ENCODE measurements at regions not wholly inside any gene's neighbourhood (a gene's known extent, or its start where the extent isn't known, plus 50 kb on each side); places are given as distances from the start of the nearest gene placed in this dataset.

DNA sequence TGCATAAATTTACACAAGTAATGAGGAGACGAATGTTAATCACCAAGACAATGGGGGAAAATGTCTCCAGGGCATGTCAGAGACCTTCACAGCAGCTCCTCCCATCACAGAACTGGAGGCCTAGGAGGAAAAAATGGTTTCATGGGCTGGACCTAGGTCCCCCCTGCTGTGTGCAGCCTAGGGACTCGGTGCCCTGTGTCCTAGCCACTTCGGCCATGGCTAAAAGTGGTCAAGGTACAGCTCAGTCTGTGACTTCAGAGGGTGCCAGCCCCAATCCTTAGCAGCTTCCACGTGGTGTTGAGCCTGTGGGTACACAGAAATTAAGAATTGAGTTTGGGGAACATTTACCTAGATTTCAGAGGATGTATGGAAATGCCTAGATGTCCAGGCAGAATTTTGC, 152.2 kb upstream of the KCNJ3 start:
- H3K9me3 ChIP-seq (ENCODE audit: control insufficient read depth, insufficient read depth, low read length), result peaks cover 24% of the 10 kb centered on the region; the same call in 1 of the 2 replicates
- H3K4me1 ChIP-seq (ENCODE audit: control insufficient read depth, low read length), result no peaks in the 10 kb centered on the region
- H3K27me3 ChIP-seq (ENCODE audit: control insufficient read depth, low read length), result no peaks in the 10 kb centered on the region
- H4K20me1 ChIP-seq (ENCODE audit: control insufficient read depth, insufficient read depth, low read depth, low read length), result no peaks in the 10 kb centered on the region
- H3K9me2 ChIP-seq (replicated peaks; ENCODE audit: control insufficient read depth, low read length), result no peaks in the 10 kb centered on the region
- H3F3A ChIP-seq (ENCODE audit: control insufficient read depth, insufficient read depth), result no peaks in the 10 kb centered on the region
- no peaks in the 10 kb centered on the region for H3K36me3 ChIP-seq (ENCODE audit: control insufficient read depth, low read length)
- H3K27ac ChIP-seq (ENCODE audit: low read depth, low read length), result no peak overlapping the region
- H3K79me2 ChIP-seq (ENCODE audit: control insufficient read depth, low read length), result no peaks in the 10 kb centered on the region
- no peak overlapping the region for H3K4me3 ChIP-seq (ENCODE audit: low read length)
- no peak for TF ChIP-seq EZH2phosphoT487 (IDR thresholded peaks at IDR 0.05; ENCODE audit: borderline replicate concordance, low read length)
- TF ChIP-seq, protein P1, sequence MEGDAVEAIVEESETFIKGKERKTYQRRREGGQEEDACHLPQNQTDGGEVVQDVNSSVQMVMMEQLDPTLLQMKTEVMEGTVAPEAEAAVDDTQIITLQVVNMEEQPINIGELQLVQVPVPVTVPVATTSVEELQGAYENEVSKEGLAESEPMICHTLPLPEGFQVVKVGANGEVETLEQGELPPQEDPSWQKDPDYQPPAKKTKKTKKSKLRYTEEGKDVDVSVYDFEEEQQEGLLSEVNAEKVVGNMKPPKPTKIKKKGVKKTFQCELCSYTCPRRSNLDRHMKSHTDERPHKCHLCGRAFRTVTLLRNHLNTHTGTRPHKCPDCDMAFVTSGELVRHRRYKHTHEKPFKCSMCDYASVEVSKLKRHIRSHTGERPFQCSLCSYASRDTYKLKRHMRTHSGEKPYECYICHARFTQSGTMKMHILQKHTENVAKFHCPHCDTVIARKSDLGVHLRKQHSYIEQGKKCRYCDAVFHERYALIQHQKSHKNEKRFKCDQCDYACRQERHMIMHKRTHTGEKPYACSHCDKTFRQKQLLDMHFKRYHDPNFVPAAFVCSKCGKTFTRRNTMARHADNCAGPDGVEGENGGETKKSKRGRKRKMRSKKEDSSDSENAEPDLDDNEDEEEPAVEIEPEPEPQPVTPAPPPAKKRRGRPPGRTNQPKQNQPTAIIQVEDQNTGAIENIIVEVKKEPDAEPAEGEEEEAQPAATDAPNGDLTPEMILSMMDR (IDR thresholded peaks at IDR 0.05; ENCODE audit: low read depth, low read length, poor library complexity, severe bottlenecking), result no peak
- H3K4me2 ChIP-seq (ENCODE audit: low read length), result no peak overlapping the region

DNA sequence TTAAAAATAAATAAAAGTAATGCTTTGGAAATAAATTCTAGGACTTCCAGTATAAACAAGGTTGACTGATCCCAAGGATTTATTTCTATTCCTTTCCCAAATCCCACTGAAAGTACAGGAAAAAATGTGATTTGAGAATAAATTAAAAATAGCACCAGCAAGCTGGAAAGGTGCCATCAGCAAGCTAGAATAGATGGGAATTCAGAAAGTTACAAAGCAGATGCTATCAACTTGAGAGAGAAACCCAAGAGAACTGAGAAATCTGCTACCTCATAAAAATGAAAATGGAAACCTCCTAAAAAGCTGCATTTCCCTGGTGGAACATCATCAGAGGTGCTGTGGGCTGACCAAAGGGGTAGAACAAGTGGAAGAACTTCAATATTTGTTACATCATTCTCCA, 148.6 kb upstream of the KCNJ3 start:
- Histone ChIP-seq H4K20me1 (ENCODE audit: control insufficient read depth, insufficient read depth, low read depth, low read length) (no peaks in the 10 kb centered on the region), H3K4me3 (ENCODE audit: low read length) (no peak overlapping the region), H3K27me3 (ENCODE audit: control insufficient read depth, low read length) (no peaks in the 10 kb centered on the region), H3K79me2 (ENCODE audit: control insufficient read depth, low read length) (no peaks in the 10 kb centered on the region), H3K9me2 (replicated peaks; ENCODE audit: control insufficient read depth, low read length) (no peaks in the 10 kb centered on the region), H3K4me2 (ENCODE audit: low read length) (no peak overlapping the region), H3K27ac (ENCODE audit: low read depth, low read length) (no peak overlapping the region), H3K9me3 (ENCODE audit: control insufficient read depth, insufficient read depth, low read length) (peaks cover 24% of the 10 kb centered on the region; the same call in 1 of the 2 replicates), H3F3A (ENCODE audit: control insufficient read depth, insufficient read depth) (no peaks in the 10 kb centered on the region), H3K4me1 (ENCODE audit: control insufficient read depth, low read length) (no peaks in the 10 kb centered on the region), H3K36me3 (ENCODE audit: control insufficient read depth, low read length) (no peaks in the 10 kb centered on the region)
- TF ChIP-seq, protein P1 (IDR thresholded peaks at IDR 0.05; ENCODE audit: low read depth, low read length, poor library complexity, severe bottlenecking), result no peak
- TF ChIP-seq EZH2phosphoT487 (IDR thresholded peaks at IDR 0.05; ENCODE audit: borderline replicate concordance, low read length), result no peak

DNA sequence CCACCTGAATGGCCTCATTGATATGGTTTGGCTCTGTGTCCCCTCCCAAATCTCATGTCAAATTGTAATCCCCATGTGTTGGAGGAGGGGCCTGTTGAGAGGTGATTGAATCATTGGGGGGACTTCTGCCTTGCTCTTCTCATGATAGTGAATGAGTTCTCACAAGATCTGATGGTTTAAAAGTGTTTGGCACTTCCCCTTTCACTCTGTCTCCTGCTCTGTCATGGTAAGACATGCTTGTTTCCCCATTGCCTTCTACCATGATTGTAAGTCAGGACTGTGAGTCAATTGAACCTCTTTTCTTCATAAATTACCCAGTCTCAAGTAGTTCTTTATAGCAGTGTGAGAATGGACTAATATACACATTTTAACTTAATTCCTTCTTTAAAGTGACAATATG, 146.8 kb upstream of the KCNJ3 start:
- H3K79me2 ChIP-seq (ENCODE audit: control insufficient read depth, low read length), result no peaks in the 10 kb centered on the region
- H3K9me2 ChIP-seq (replicated peaks; ENCODE audit: control insufficient read depth, low read length), result no peaks in the 10 kb centered on the region
- no peaks in the 10 kb centered on the region for H3K27me3 ChIP-seq (ENCODE audit: control insufficient read depth, low read length)
- H3F3A ChIP-seq (ENCODE audit: control insufficient read depth, insufficient read depth), result no peaks in the 10 kb centered on the region
- no peak for TF ChIP-seq EZH2phosphoT487 (IDR thresholded peaks at IDR 0.05; ENCODE audit: borderline replicate concordance, low read length)
- TF ChIP-seq, protein P1 (IDR thresholded peaks at IDR 0.05; ENCODE audit: low read depth, low read length, poor library complexity, severe bottlenecking), result no peak
- no peak overlapping the region for H3K4me3 ChIP-seq (ENCODE audit: low read length)
- H3K36me3 ChIP-seq (ENCODE audit: control insufficient read depth, low read length), result no peaks in the 10 kb centered on the region
- no peak overlapping the region for H3K27ac ChIP-seq (ENCODE audit: low read depth, low read length)
- H3K4me2 ChIP-seq (ENCODE audit: low read length), result no peak overlapping the region
- no peaks in the 10 kb centered on the region for H3K4me1 ChIP-seq (ENCODE audit: control insufficient read depth, low read length)
- H3K9me3 ChIP-seq (ENCODE audit: control insufficient read depth, insufficient read depth, low read length), result peaks cover 7% of the 10 kb centered on the region; the same call in 1 of the 2 replicates
- no peaks in the 10 kb centered on the region for H4K20me1 ChIP-seq (ENCODE audit: control insufficient read depth, insufficient read depth, low read depth, low read length)
